ENCODE measurements at regions not wholly inside any gene's neighbourhood (a gene's known extent, or its start where the extent isn't known, plus 50 kb on each side); places are given as distances from the start of the nearest gene placed in this dataset.

DNA sequence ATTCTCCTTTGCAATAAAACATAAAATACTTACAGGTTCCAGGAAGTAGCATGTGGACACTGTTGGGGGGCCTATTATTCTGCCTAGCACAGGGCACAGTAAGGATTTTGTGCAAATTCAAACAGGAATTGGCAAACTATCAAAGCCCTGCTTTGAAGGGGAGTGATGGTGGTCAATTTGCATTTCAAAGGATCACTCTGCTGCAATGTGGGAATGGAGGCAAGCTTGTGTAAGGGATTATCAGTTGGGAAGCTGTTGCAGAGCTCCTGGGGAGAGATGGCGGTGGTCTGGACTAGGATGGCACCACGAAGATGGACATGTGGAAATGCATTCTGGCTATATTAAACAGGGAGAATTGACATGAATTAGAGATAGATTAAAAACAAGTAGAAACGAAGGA is 990.7 kb upstream of the RBFOX1 start:
- TF ChIP-seq, protein P1, sequence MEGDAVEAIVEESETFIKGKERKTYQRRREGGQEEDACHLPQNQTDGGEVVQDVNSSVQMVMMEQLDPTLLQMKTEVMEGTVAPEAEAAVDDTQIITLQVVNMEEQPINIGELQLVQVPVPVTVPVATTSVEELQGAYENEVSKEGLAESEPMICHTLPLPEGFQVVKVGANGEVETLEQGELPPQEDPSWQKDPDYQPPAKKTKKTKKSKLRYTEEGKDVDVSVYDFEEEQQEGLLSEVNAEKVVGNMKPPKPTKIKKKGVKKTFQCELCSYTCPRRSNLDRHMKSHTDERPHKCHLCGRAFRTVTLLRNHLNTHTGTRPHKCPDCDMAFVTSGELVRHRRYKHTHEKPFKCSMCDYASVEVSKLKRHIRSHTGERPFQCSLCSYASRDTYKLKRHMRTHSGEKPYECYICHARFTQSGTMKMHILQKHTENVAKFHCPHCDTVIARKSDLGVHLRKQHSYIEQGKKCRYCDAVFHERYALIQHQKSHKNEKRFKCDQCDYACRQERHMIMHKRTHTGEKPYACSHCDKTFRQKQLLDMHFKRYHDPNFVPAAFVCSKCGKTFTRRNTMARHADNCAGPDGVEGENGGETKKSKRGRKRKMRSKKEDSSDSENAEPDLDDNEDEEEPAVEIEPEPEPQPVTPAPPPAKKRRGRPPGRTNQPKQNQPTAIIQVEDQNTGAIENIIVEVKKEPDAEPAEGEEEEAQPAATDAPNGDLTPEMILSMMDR (IDR thresholded peaks at IDR 0.05): no peak
- no peak for TF ChIP-seq POLR2A (IDR thresholded peaks at IDR 0.05)

All from uterus (tissue), 2 donors.